Ovary (tissue), 7 donors: ENCODE measurements at regions not wholly inside any gene's neighbourhood (a gene's known extent, or its start where the extent isn't known, plus 50 kb on each side); places are given as distances from the start of the nearest gene placed in this dataset.

Experiments
- DNase-seq, 5 donors: peaks; one replicate each; pipeline ENCODE4 v3.0.0-alpha.2; 2019 to 2020
- H3K27ac ChIP-seq, 2 donors: fragments of 200-600 bp; one replicate each; pipeline versions ENCODE4 v1.5.1 to v1.8.0; 2019 to 2022
- H3K27me3 ChIP-seq: fragments of 200-600 bp; one replicate; pipeline ENCODE4 v1.8.0; 2022
- H3K36me3 ChIP-seq: fragments of 200-600 bp; sonication (generic); one replicate; pipeline ENCODE4 v1.5.1; 2019
- H3K4me1 ChIP-seq: one replicate; pipeline ENCODE4 v1.8.1; 2013; ENCODE audit warnings: mild to moderate bottlenecking, moderate library complexity; ENCODE audit not compliant: insufficient read depth
- H3K4me3 ChIP-seq: fragments of 200-600 bp; sonication (generic); one replicate; pipeline ENCODE4 v1.5.1; 2017
- H3K9me3 ChIP-seq, 2 donors: fragments of 200-600 bp in 1 of 2; sonication (generic) in 1 of 2; one replicate each; pipeline versions ENCODE4 v1.5.1 to v1.8.1; 2013 to 2019; ENCODE audit warnings: mild to moderate bottlenecking in 1 of 2, moderate library complexity in 1 of 2
- EP300 ChIP-seq: sonication (generic); formaldehyde crosslinking; IDR thresholded peaks from one replicate; pipeline ENCODE4 v1.6.1; 2017; ENCODE audit warnings: antibody characterized with exemption
- POLR2A ChIP-seq: fragments of 450-650 bp; IDR thresholded peaks from one replicate; pipeline ENCODE4 v1.6.1; 2017; ENCODE audit warnings: antibody characterized with exemption, mild to moderate bottlenecking, moderate library complexity
- WGBS, 3 donors: extraction: QIAGEN DNeasy Blood & Tissue Kit in 1 of 3; methylation state at CpG; one replicate each; pipeline versions ENCODE4 v1.1.5 to v1.1.7; 2013 to 2017; 5-methylcytosine and 5-hydroxymethylcytosine counted together
- intact Hi-C, 4 donors: fragments of 100-400 bp; cut with DNase I; formaldehyde crosslinking; loops; one replicate each; pipeline versions ENCODE4 v1.11.0 to v1.15.1; 2022 to 2023
- TF ChIP-seq, protein P1 (sequence below), 3 donors: fragments of 450-650 bp in 2 of 3; fragments of 200-600 bp in 1 of 3; IDR thresholded peaks; one replicate each; pipeline versions ENCODE4 v1.5.1 to v1.8.0; 2016 to 2022; ENCODE audit warnings: antibody characterized with exemption in 3 of 3, mild to moderate bottlenecking in 1 of 3
- donor health status: DM: no; HTN: no; CAD: no; lungs with moderate emphysema.
- donor health status: DM: no; HTN: no; CAD: no.
- donor health status: Bipolar disorder and iron deficiency.
- donor health status: DM: no; HTN: no; CAD: no.
- donor health status: DM: yes; HTN: yes; CAD: no.

- H3K27me3 ChIP-seq: no peaks in the 10 kb centered on the region
- no peak overlapping the region for H3K27ac ChIP-seq
- no peak overlapping the region for H3K4me3 ChIP-seq
- TF ChIP-seq, protein P1, sequence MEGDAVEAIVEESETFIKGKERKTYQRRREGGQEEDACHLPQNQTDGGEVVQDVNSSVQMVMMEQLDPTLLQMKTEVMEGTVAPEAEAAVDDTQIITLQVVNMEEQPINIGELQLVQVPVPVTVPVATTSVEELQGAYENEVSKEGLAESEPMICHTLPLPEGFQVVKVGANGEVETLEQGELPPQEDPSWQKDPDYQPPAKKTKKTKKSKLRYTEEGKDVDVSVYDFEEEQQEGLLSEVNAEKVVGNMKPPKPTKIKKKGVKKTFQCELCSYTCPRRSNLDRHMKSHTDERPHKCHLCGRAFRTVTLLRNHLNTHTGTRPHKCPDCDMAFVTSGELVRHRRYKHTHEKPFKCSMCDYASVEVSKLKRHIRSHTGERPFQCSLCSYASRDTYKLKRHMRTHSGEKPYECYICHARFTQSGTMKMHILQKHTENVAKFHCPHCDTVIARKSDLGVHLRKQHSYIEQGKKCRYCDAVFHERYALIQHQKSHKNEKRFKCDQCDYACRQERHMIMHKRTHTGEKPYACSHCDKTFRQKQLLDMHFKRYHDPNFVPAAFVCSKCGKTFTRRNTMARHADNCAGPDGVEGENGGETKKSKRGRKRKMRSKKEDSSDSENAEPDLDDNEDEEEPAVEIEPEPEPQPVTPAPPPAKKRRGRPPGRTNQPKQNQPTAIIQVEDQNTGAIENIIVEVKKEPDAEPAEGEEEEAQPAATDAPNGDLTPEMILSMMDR (IDR thresholded peaks at IDR 0.05): no peak
- TF ChIP-seq EP300 (no peak), POLR2A (no peak)
- intact Hi-C loops: no loop called here
- H3K9me3 ChIP-seq: no peaks in the 10 kb centered on the region
- no peak for DNase-seq
- no peaks in the 10 kb centered on the region for H3K4me1 ChIP-seq
- H3K36me3 ChIP-seq: no peaks in the 10 kb centered on the region
- WGBS, 3 donors: 79 to 84% (median 83%) methylated on average over 14 of the region's 14 CpGs
Observed at GRCh38 chr2:552906-553305, 124.3 kb downstream of the TMEM18 start.

DNA sequence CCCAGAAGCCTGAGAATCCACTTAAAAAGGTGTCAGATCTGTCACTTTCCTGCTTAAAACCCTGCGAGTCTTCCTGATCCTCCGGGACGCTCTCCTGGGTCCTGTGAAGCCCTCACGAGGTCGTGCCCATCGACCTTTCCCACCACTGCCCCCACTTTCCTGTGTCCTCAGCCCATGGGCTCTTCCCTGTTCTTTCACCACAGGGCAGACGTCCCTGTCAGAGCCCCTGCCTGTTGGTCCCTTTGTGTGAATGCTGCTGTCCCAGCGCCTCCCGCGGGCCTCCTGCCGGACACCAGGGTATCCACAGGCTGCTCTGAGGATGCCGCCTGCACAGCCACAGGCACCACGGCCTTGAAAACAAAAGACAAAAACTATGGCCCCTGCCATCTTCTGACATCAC lies 125.6 kb downstream of the TMEM18 start:
- Histone ChIP-seq H3K27ac (no peak overlapping the region), H3K4me3 (no peak overlapping the region), H3K9me3 (no peaks in the 10 kb centered on the region), H3K27me3 (no peaks in the 10 kb centered on the region), H3K4me1 (no peaks in the 10 kb centered on the region), H3K36me3 (no peaks in the 10 kb centered on the region)
- intact Hi-C loops: no loop called here
- DNase-seq: no peak
- 69 to 88% (median 70%) methylated on average over 13 of the region's 13 CpGs for WGBS, 3 donors
- TF ChIP-seq POLR2A (no peak), EP300 (no peak)
- TF ChIP-seq, protein P1 (IDR thresholded peaks at IDR 0.05): no peak

DNA sequence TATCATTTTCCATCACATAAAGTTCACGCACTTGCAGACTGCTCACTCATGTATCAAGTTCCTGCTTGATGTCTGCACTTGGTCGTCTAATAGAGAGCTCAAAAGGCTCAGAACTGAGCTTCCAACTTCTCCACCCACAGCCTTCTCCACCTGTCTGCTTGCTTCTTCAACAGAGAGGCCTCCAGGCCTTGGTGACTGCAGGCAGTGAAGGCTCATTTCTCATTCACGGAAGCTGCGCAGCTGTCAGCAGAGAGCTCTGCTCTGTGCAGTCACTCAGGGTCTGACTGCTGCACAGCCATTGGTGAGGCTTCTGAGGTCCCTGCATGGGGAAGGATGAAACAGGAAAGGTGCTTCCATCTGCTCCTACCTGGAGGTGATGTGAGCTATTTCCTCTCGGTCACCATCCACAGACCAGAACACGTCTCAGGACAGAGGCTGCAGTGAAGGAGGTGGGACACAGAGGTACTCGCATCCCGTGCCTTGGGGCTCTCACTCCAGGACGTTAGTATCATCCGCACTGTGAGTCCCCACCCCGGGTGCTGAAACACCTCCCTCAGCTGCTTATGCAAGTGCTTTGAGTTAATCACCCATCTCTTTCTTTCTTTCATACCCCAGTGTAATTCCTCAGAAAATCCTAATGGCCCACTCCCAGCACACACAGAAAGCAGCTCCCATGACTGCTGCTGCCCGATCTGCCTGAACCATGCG lies 126.2 kb downstream of the TMEM18 start:
- no peak for DNase-seq
- Histone ChIP-seq H3K27me3 (no peaks in the 10 kb centered on the region), H3K27ac (no peak overlapping the region), H3K4me3 (no peak overlapping the region), H3K4me1 (no peaks in the 10 kb centered on the region), H3K9me3 (no peaks in the 10 kb centered on the region), H3K36me3 (no peaks in the 10 kb centered on the region)
- intact Hi-C loops: no loop called here
- TF ChIP-seq POLR2A: no peak
- TF ChIP-seq, protein P1 (IDR thresholded peaks at IDR 0.05): no peak
- no peak for TF ChIP-seq EP300
- WGBS, 3 donors: 75 to 86% (median 75%) methylated on average over 13 of the region's 13 CpGs

DNA sequence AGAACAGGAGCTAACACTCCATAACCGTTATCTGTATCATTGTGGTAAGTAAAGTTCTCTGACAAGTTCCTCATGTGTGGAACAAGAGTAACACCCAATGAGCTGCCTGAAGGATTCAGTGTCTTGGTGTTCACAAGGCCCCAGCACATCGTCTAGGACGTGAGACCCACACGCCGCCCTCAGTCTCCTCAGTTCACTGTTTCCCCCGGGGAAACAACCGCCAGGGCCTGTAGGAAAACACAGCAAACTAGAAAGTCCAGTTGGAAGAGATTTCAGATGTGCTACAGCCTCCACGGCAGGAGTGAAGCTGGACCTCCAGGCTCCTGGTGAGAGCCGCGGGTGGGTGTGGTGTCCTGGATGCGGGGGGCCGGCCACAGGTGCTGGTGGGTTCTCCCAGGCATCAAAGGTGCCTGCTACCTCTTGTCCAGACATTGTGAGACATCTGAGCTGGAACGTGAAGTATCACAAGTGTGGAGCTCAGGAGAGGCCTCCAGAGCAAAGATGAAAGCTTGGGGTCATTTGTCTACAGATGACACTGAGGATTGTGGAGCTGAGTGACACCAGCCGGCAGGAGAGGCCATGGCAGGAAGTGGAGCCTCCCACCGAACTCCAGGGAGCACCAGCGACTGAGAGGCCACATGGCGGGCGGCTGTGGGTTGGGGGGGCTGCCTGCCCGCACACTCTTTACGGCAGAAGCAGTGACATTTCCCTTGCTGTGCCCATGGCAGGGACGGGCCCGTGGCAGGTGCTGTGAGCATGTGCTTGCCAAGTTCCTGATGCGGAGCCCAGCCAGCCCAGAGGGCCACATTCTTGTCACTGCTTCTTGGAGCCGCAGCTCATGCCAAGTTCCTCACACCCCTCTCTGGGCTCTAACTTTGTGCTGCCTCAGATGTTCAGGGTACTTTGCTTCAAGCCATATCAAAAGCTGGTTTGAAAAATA lies 131.2 kb downstream of the TMEM18 start:
- intact Hi-C loops: no loop called here
- H3K4me3 ChIP-seq: no peak overlapping the region
- no peaks in the 10 kb centered on the region for H3K9me3 ChIP-seq
- TF ChIP-seq EP300 (no peak), POLR2A (no peak)
- TF ChIP-seq, protein P1 (IDR thresholded peaks at IDR 0.05): no peak
- 62 to 74% (median 67%) methylated on average over 24 of the region's 24 CpGs for WGBS, 3 donors
- H3K27ac ChIP-seq: no peak overlapping the region
- DNase-seq: no peak
- no peaks in the 10 kb centered on the region for H3K36me3 ChIP-seq
- no peaks in the 10 kb centered on the region for H3K27me3 ChIP-seq
- H3K4me1 ChIP-seq: no peaks in the 10 kb centered on the region
